Mononuclear cell (primary cell): ENCODE measurements at regions not wholly inside any gene's neighbourhood (a gene's known extent, or its start where the extent isn't known, plus 50 kb on each side); places are given as distances from the start of the nearest gene placed in this dataset.

Experiments used
- H3K27me3 ChIP-seq: 2 replicates; pipeline ENCODE4 v1.6.0; 2011; ENCODE audit warnings: low read length, control low read depth; ENCODE audit not compliant: insufficient read depth
- H3K4me1 ChIP-seq: 2 replicates; pipeline ENCODE4 v1.5.1; 2011; ENCODE audit warnings: mild to moderate bottlenecking, low read length, control low read depth; ENCODE audit not compliant: insufficient read depth
- H3K4me3 ChIP-seq: 2 replicates; pipeline ENCODE4 v1.5.1; 2011; ENCODE audit warnings: mild to moderate bottlenecking, low read length, moderate library complexity
- H3K9me3 ChIP-seq: 2 replicates; pipeline ENCODE4 v1.5.1; 2011; ENCODE audit warnings: low read depth, mild to moderate bottlenecking, control low read depth, low read length

GRCh38 chr1:218660678-218661053 lies 315.5 kb downstream of the TGFB2 start:
- no peaks in the 10 kb centered on the region for H3K4me1 ChIP-seq
- H3K9me3 ChIP-seq, result no peaks in the 10 kb centered on the region
- no peak overlapping the region for H3K4me3 ChIP-seq
- no peaks in the 10 kb centered on the region for H3K27me3 ChIP-seq

GRCh38 chr1:218661411-218661810 lies 316.3 kb downstream of the TGFB2 start:
- H3K4me1 ChIP-seq, result no peaks in the 10 kb centered on the region
- no peaks in the 10 kb centered on the region for H3K27me3 ChIP-seq
- H3K4me3 ChIP-seq, result no peak overlapping the region
- no peaks in the 10 kb centered on the region for H3K9me3 ChIP-seq

- H3K27me3 ChIP-seq, result no peaks in the 10 kb centered on the region
- no peaks in the 10 kb centered on the region for H3K9me3 ChIP-seq
- no peak overlapping the region for H3K4me3 ChIP-seq
- H3K4me1 ChIP-seq, result no peaks in the 10 kb centered on the region
These were observed 319.4 kb downstream of the TGFB2 start for GRCh38 chr1:218664385-218665170.

- H3K27me3 ChIP-seq, result no peaks in the 10 kb centered on the region
- H3K4me1 ChIP-seq, result no peaks in the 10 kb centered on the region
- H3K4me3 ChIP-seq, result no peak overlapping the region
- no peaks in the 10 kb centered on the region for H3K9me3 ChIP-seq
These were observed 320.1 kb downstream of the TGFB2 start for GRCh38 chr1:218665221-218665620.

GRCh38 chr1:218666263-218666662 lies 321.1 kb downstream of the TGFB2 start:
- no peak overlapping the region for H3K4me3 ChIP-seq
- no peaks in the 10 kb centered on the region for H3K27me3 ChIP-seq
- H3K4me1 ChIP-seq, result no peaks in the 10 kb centered on the region
- H3K9me3 ChIP-seq, result no peaks in the 10 kb centered on the region

- Histone ChIP-seq H3K9me3 (no peaks in the 10 kb centered on the region), H3K27me3 (no peaks in the 10 kb centered on the region), H3K4me1 (no peaks in the 10 kb centered on the region), H3K4me3 (no peak overlapping the region)
These were observed 322.8 kb downstream of the TGFB2 start for GRCh38 chr1:218667781-218668516.

- H3K27me3 ChIP-seq, result no peaks in the 10 kb centered on the region
- H3K4me3 ChIP-seq, result no peak overlapping the region
- H3K4me1 ChIP-seq, result no peaks in the 10 kb centered on the region
- no peaks in the 10 kb centered on the region for H3K9me3 ChIP-seq
These were observed 324.3 kb downstream of the TGFB2 start for GRCh38 chr1:218669431-218669830.

GRCh38 chr1:218670875-218671274 lies 325.7 kb downstream of the TGFB2 start:
- H3K9me3 ChIP-seq, result no peaks in the 10 kb centered on the region
- H3K27me3 ChIP-seq, result no peaks in the 10 kb centered on the region
- H3K4me1 ChIP-seq, result no peaks in the 10 kb centered on the region
- H3K4me3 ChIP-seq, result no peak overlapping the region

- H3K27me3 ChIP-seq, result no peaks in the 10 kb centered on the region
- H3K9me3 ChIP-seq, result no peaks in the 10 kb centered on the region
- H3K4me1 ChIP-seq, result no peaks in the 10 kb centered on the region
- H3K4me3 ChIP-seq, result no peak overlapping the region
These were observed 326.4 kb downstream of the TGFB2 start for GRCh38 chr1:218671573-218671972.

GRCh38 chr1:218673170-218673569 lies 328.0 kb downstream of the TGFB2 start:
- no peaks in the 10 kb centered on the region for H3K9me3 ChIP-seq
- no peak overlapping the region for H3K4me3 ChIP-seq
- no peaks in the 10 kb centered on the region for H3K4me1 ChIP-seq
- no peaks in the 10 kb centered on the region for H3K27me3 ChIP-seq

- no peaks in the 10 kb centered on the region for H3K27me3 ChIP-seq
- no peak overlapping the region for H3K4me3 ChIP-seq
- H3K9me3 ChIP-seq, result no peaks in the 10 kb centered on the region
- no peaks in the 10 kb centered on the region for H3K4me1 ChIP-seq
These were observed 329.2 kb downstream of the TGFB2 start for GRCh38 chr1:218674280-218674773.

- H3K4me3 ChIP-seq, result no peak overlapping the region
- H3K27me3 ChIP-seq, result no peaks in the 10 kb centered on the region
- H3K9me3 ChIP-seq, result no peaks in the 10 kb centered on the region
- no peaks in the 10 kb centered on the region for H3K4me1 ChIP-seq
These were observed 331.9 kb downstream of the TGFB2 start for GRCh38 chr1:218677026-218677425.

GRCh38 chr1:218679391-218679790 lies 334.3 kb downstream of the TGFB2 start:
- Histone ChIP-seq H3K27me3 (no peaks in the 10 kb centered on the region), H3K9me3 (no peaks in the 10 kb centered on the region), H3K4me1 (no peaks in the 10 kb centered on the region), H3K4me3 (no peak overlapping the region)

GRCh38 chr1:218679988-218680748 lies 335.0 kb downstream of the TGFB2 start:
- H3K4me1 ChIP-seq, result no peaks in the 10 kb centered on the region
- no peak overlapping the region for H3K4me3 ChIP-seq
- H3K9me3 ChIP-seq, result no peaks in the 10 kb centered on the region
- no peaks in the 10 kb centered on the region for H3K27me3 ChIP-seq

- Histone ChIP-seq H3K4me3 (no peak overlapping the region), H3K27me3 (no peaks in the 10 kb centered on the region)
These were observed 338.1 kb downstream of the TGFB2 start for GRCh38 chr1:218683242-218683641.

More at GRCh38 chr1:218683242-218683641, 338.1 kb downstream of the TGFB2 start:
- no peaks in the 10 kb centered on the region for H3K9me3 ChIP-seq
- no peaks in the 10 kb centered on the region for H3K4me1 ChIP-seq
